Activated CD4-positive, alpha-beta T cell treated with anti-CD3 and anti-CD28 coated beads for 36 hours (primary cell): ENCODE measurements at regions not wholly inside any gene's neighbourhood (a gene's known extent, or its start where the extent isn't known, plus 50 kb on each side); places are given as distances from the start of the nearest gene placed in this dataset.

Source experiments
- ATAC-seq: fragments of 200-7000 bp; cut with Tn5 transposase; one replicate; pipeline ENCODE4 v1.10.0; 2021; ENCODE audit warnings: mild to moderate bottlenecking, moderate library complexity
- CTCF ChIA-PET: fragments of 350-600 bp; sonication (Branson Sonifier 250); formaldehyde crosslinking; loops from one replicate; lab custom pipeline; 2021; ENCODE audit warnings: antibody characterized with exemption; lab: Charles Lee
- POLR2A ChIA-PET: fragments of 350-600 bp; sonication (Branson Sonifier 250); formaldehyde crosslinking; loops from one replicate; lab custom pipeline; 2021; ENCODE audit warnings: antibody characterized with exemption, inconsistent platforms; lab: Charles Lee
- DNase-seq: peaks from one replicate; pipeline ENCODE4 v3.0.0-alpha.2; 2020
- H3K27ac Mint-ChIP-seq: one replicate; pipeline ENCODE4 v1.8.0; 2021; ENCODE audit warnings: mixed read lengths
- H3K27me3 Mint-ChIP-seq: one replicate; pipeline ENCODE4 v1.8.0; 2021; ENCODE audit warnings: mixed read lengths
- H3K36me3 Mint-ChIP-seq: one replicate; pipeline ENCODE4 v1.8.0; 2021; ENCODE audit warnings: low read depth, mixed read lengths
- H3K4me1 Mint-ChIP-seq: one replicate; pipeline ENCODE4 v1.8.0; 2021; ENCODE audit warnings: mixed read lengths
- H3K4me3 Mint-ChIP-seq: one replicate; pipeline ENCODE4 v1.8.0; 2021; ENCODE audit warnings: mild to moderate bottlenecking, moderate library complexity, mixed read lengths
- H3K9me3 Mint-ChIP-seq: one replicate; pipeline ENCODE4 v1.8.0; 2021; ENCODE audit warnings: low read depth, mixed read lengths
- intact Hi-C, 2 experiments: fragments of 100-400 bp; cut with DNase I in 1 of 2; cut with micrococcal nuclease in 1 of 2; formaldehyde crosslinking; loops; one replicate each; pipeline versions ENCODE4 v1.14.2 to v1.15.1; 2022 to 2024; cut with DNase I, micrococcal nuclease

DNA sequence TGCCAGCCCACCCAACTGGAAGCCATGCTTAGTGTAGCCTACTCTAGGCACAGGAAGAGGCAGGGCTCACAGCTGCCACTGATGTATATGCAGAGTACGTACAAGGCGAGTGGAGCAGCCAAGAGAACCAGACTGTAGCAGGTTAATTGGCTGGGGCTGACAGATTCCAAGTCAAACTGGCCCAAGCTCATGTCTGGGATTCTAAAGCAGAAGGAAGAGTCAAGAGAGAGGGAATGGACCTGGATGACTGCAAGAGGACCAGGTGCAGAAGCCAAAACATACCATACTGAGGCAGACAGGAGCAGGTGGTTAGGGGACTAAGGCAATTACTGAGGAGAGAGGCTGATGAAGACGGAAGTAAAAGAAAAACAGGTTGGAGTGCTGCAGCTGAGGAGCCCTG is 51.3 kb upstream of the LRRN2 start:
- H3K27me3 Mint-ChIP-seq, result peaks cover 11% of the 10 kb centered on the region
- ATAC-seq, result no peak
- ChIA-PET CTCF (no interaction called here), POLR2A (no interaction called here)
- H3K4me3 Mint-ChIP-seq, result no peak overlapping the region
- H3K9me3 Mint-ChIP-seq, result peaks cover 5% of the 10 kb centered on the region
- H3K36me3 Mint-ChIP-seq, result no peaks in the 10 kb centered on the region
- H3K4me1 Mint-ChIP-seq, result no peaks in the 10 kb centered on the region
- no peak overlapping the region for H3K27ac Mint-ChIP-seq
- intact Hi-C loops, result no loop called here
- no peak for DNase-seq

DNA sequence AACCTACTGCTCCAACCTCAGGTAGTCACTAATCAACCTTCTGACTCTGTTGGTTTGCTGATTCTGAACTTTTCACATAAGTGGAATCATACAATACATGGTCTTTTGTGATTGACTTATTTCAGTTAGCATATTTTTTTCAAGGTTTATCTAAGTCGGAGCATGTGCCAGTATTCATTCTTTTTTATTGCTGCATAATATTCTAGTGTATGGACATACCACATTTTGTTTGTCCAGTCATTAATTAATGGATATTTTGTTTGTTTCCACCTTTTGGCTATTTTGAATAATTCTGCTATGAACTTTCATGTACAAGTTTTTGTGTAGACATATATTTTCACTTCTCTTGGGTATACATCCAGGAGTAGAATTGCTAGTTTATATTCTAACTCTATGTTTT is 53.0 kb upstream of the LRRN2 start:
- ChIA-PET CTCF (interaction anchor here (0.7 kb wide), 1 partner anchor 8 kb away, joined by 3 read pairs; no protein-coding TSS in a partner anchor), POLR2A (interaction anchor here (0.7 kb wide), 1 partner anchor 33 kb away, joined by 3 read pairs; no protein-coding TSS in a partner anchor)
- Mint-ChIP-seq H3K4me1 (no peaks in the 10 kb centered on the region), H3K27me3 (peaks cover 16% of the 10 kb centered on the region), H3K36me3 (no peaks in the 10 kb centered on the region), H3K9me3 (peaks cover 5% of the 10 kb centered on the region), H3K27ac (no peak overlapping the region), H3K4me3 (no peak overlapping the region)
- DNase-seq (no peak), ATAC-seq (no peak)
- intact Hi-C loops, result no loop called here

DNA sequence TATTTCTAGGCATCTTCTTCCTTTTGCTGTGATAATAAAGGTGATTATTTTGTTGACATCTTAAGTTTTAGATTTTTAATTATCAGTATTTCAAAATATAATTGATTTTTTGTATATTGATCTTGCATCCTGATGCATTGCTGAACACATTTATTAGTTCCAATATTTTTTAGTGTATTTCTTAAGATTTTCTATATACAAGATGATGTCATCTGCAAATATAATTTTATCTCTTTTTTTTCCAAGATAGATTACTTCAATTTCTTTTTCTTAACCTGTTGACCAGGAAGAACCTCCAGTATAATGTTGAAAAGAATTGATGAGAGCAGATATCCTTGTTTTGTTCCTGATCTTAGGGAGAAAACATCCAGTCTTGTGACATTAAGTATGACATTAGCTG is 54.8 kb upstream of the LRRN2 start:
- Mint-ChIP-seq H3K9me3 (peaks cover 5% of the 10 kb centered on the region), H3K4me1 (no peaks in the 10 kb centered on the region), H3K27ac (no peak overlapping the region), H3K4me3 (no peak overlapping the region), H3K27me3 (peaks cover 17% of the 10 kb centered on the region), H3K36me3 (no peaks in the 10 kb centered on the region)
- CTCF ChIA-PET, result no interaction called here
- POLR2A ChIA-PET, result no interaction called here
- ATAC-seq, result no peak
- DNase-seq, result no peak
- intact Hi-C loops, result no loop called here

DNA sequence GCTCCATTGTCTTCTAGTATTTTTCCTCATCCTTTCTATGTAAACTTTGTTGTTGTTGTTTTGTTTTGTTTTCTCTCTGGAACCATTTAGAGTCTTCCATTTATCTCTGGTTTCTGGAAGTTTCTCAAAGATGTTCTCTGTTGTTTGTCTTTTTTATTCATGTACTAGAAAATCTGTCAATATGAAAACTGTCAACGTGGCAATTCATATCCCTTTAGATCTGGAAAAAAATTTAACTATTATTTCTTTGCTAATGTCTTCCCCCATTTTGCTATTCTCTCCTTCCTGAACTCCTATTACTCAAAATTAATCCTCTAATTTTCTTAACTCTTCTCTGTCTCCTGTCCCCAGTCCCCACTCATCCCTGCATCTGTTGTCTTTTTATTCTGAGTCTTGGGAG is 55.9 kb upstream of the LRRN2 start:
- H3K4me3 Mint-ChIP-seq, result no peak overlapping the region
- ChIA-PET CTCF (no interaction called here), POLR2A (no interaction called here)
- no peaks in the 10 kb centered on the region for H3K36me3 Mint-ChIP-seq
- DNase-seq (no peak), ATAC-seq (no peak)
- H3K9me3 Mint-ChIP-seq, result peaks cover 5% of the 10 kb centered on the region
- H3K27me3 Mint-ChIP-seq, result peaks cover 17% of the 10 kb centered on the region
- intact Hi-C loops, result no loop called here
- no peaks in the 10 kb centered on the region for H3K4me1 Mint-ChIP-seq
- no peak overlapping the region for H3K27ac Mint-ChIP-seq

DNA sequence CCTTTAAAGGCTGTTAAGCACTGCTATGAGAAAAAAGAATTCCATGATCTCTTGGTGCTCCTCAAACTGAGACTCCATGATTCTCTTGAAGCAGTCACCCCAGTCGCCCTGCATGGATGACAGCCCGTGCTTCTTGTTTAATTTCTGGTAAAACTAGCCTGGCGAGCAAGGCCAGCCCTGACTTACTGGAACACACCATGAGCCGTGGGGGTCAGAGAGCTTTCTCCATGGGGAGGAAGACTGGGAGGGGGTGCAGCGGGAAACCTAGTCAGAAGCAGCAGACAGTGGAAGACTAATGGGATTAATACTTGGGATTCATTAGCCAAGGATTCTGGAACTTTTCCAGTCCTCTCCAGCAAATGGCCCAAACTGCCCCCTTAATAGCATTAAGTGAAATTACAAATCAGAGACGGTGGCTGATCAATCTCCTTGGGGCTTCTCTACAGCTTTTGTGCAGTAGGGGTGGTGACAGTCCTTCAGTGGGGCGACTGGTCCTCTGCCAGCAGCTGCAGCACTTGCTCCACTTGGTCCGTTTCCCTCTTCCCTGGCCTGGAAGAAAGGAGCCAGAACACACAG is 57.2 kb upstream of the LRRN2 start:
- Mint-ChIP-seq H3K27ac (no peak overlapping the region), H3K9me3 (peaks cover 2% of the 10 kb centered on the region), H3K36me3 (no peaks in the 10 kb centered on the region), H3K4me3 (no peak overlapping the region), H3K27me3 (peaks cover 12% of the 10 kb centered on the region), H3K4me1 (no peaks in the 10 kb centered on the region)
- intact Hi-C loops, result no loop called here
- no peak for DNase-seq
- ChIA-PET CTCF (interaction anchor here (0.5 to 1.0 kb wide), 3 partner anchors 17 to 49 kb away, joined by 3 read pairs; no protein-coding TSS in a partner anchor), POLR2A (no interaction called here)
- ATAC-seq, result no peak

DNA sequence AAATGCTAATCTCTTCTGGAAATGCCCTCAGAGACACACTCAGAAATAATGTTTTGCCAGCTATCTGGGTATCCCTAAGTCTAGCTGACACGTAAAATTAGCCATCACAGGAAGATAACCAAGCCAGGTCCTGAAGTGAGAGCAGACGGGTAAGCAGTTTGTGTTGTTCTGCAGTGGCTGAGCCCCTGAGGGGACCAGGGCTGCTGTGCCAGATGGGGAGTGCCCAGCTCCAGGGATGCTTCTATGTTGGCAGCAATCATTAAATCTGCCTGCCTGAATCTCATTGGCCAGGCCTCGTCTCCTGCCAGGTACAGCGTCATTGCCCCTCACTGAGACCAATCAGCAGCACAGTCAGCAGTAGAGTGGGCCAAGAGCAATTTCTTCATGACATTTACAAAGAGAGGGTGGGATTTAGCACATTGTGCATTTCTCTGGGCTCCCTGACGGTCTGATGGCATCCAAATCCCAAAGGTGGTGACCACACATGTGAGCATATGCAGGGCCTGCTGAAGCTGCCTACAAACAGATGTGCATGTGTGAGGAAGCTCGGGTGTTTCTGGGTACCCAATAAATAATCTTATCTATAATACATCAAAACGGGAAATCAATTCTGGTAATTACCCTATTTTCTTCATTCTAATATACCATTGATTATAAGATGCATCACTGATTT is 58.7 kb upstream of the LRRN2 start:
- Mint-ChIP-seq H3K4me3 (no peak overlapping the region), H3K9me3 (no peaks in the 10 kb centered on the region), H3K27me3 (peaks cover 10% of the 10 kb centered on the region), H3K27ac (no peak overlapping the region), H3K36me3 (no peaks in the 10 kb centered on the region), H3K4me1 (no peaks in the 10 kb centered on the region)
- ATAC-seq (no peak), DNase-seq (no peak)
- intact Hi-C loops, result no loop called here
- POLR2A ChIA-PET, result no interaction called here
- CTCF ChIA-PET, result interaction anchor here (0.6 to 1.2 kb wide), 7 partner anchors 16 to 247 kb away, joined by 3 to 5 read pairs (median 3); no protein-coding TSS in a partner anchor

DNA sequence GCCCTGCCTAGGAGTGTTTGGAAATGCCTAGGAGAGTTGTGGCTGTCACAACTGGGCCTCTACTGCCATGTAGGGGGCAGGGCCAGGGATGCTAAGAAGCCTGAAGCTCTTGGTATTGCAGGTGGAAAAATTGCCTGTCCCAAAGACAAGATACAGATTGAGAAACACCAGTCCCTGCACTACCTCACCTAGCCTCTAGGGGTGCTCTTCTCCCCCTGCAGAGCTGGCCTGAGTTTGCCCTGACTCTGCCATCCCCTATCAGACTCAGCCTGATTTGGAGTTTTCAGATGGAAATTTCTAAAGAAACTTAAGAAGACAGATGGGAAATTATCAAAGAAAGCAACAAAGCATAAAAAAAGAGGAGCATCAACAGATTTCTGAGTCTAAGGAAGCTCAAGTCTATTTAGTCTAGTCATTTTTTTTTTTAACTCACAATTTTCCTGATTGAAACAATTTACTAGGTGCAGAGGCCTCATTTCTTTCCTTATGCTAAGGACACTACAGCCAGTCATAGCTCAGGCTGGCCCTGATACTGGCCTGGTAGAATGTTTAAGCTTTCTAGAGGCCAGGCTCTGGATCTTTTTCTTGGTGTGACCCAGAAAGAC is 61.4 kb upstream of the LRRN2 start:
- ATAC-seq (peak; percentile 85), DNase-seq (peak; percentile 70)
- peaks cover 6% of the 10 kb centered on the region for H3K27me3 Mint-ChIP-seq
- CTCF ChIA-PET, result interaction anchor here (0.6 to 3.3 kb wide), 27 partner anchors 8 to 430 kb away, joined by 3 to 27 read pairs (median 5); no protein-coding TSS in a partner anchor
- POLR2A ChIA-PET, result interaction anchor here (0.6 kb wide), 1 partner anchor 14 kb away, joined by 3 read pairs; no protein-coding TSS in a partner anchor
- H3K4me3 Mint-ChIP-seq, result no peak overlapping the region
- no peaks in the 10 kb centered on the region for H3K36me3 Mint-ChIP-seq
- no peak overlapping the region for H3K27ac Mint-ChIP-seq
- H3K9me3 Mint-ChIP-seq, result no peaks in the 10 kb centered on the region
- no peaks in the 10 kb centered on the region for H3K4me1 Mint-ChIP-seq
- intact Hi-C loops, result no loop called here

DNA sequence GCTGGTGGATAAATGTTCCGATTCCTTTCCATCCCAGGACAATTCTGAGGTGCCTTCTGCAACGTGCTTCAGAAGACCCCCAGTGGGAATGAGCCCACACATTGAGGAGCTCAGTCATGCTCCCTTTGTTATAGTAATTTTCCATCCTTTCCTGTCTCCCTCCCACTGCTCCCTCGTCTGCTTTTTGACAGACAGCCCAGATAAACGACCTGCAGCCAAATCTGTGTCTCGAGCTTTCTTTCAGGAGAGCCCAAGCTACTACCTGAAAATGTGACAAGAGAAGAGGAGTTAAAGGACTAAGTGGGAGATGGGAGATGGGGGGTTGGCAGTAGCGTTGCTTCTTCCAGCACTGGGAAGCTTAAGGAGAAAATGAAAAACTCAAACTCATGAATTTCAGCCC is 65.9 kb upstream of the LRRN2 start:
- ChIA-PET CTCF (interaction anchor here (0.7 to 2.1 kb wide), 6 partner anchors 11 to 308 kb away, joined by 3 to 16 read pairs (median 4); no protein-coding TSS in a partner anchor), POLR2A (no interaction called here)
- no peaks in the 10 kb centered on the region for H3K4me1 Mint-ChIP-seq
- ATAC-seq (no peak), DNase-seq (no peak)
- no peak overlapping the region for H3K4me3 Mint-ChIP-seq
- H3K9me3 Mint-ChIP-seq, result no peaks in the 10 kb centered on the region
- no peak overlapping the region for H3K27ac Mint-ChIP-seq
- H3K36me3 Mint-ChIP-seq, result no peaks in the 10 kb centered on the region
- no peaks in the 10 kb centered on the region for H3K27me3 Mint-ChIP-seq
- intact Hi-C loops, result no loop called here

DNA sequence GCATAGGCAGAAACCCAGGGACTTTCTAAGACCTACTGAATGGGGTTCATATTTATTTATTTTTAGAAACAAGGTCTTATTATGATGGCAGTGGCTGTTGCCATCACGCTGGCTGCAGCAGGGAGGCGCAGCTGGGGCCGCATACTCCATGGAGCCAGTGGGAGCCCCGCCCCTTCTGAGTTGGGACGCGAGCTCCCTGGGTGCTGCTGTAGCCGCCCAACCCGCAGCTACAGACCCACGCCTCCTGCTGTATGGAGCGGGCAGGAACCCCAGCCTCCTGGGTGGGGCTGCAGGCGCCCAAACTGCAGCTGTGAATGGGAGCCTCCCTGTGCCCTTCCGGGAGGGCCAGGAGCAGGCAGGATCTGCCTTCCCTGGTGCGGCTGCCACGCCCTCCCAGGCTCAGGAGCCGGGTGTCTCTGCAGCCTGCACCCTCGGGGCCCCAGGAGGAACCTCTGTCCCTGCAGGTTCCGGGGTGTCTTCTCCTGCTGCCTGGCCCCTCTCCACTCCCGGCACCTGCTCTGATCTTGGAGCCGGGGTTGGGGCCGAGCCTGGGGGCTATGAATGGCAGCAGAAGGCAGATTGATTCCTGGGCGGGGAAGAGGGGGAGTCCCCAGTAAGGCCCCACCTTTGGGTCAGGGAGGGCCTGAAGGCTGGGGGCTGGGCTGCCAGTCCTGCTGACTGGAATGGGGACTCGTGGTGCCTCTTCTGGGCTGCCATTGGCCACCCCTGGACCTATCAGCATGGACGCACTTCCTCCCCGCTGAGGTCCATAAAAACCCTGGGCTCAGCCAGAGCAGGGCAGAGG is 66.5 kb upstream of the LRRN2 start:
- H3K27ac Mint-ChIP-seq, result no peak overlapping the region
- CTCF ChIA-PET, result interaction anchor here (1.1 to 2.1 kb wide), 4 partner anchors 10 to 55 kb away, joined by 4 to 16 read pairs (median 10); no protein-coding TSS in a partner anchor
- H3K4me1 Mint-ChIP-seq, result no peaks in the 10 kb centered on the region

DNA sequence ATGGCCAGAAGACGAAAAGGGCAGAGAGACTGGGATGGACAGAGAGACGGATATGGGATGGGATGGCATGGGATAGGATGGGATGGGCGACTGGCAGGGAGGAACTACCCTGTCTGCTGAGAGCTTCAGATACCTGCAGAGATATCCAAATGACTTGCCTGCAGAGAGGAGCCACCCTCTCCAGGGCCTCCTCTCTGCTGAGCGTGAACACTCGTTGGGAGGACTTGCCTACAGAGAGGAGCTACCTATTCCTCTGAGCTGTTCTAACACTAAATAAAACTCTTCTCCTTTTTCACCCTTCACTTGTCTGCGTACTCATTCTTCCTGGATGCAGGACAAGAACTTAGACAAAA is 67.1 kb upstream of the LRRN2 start:
- CTCF ChIA-PET, result no interaction called here
- Mint-ChIP-seq H3K4me3 (no peak overlapping the region), H3K4me1 (no peaks in the 10 kb centered on the region), H3K27me3 (no peaks in the 10 kb centered on the region), H3K9me3 (no peaks in the 10 kb centered on the region), H3K27ac (no peak overlapping the region), H3K36me3 (no peaks in the 10 kb centered on the region)
- no peak for ATAC-seq
- POLR2A ChIA-PET, result no interaction called here
- intact Hi-C loops, result no loop called here
- no peak for DNase-seq

More for the DNA sequence above, 66.5 kb upstream of the LRRN2 start:
- ATAC-seq (no peak), DNase-seq (no peak)
- no peaks in the 10 kb centered on the region for H3K9me3 Mint-ChIP-seq
- intact Hi-C loops, result no loop called here
- no peaks in the 10 kb centered on the region for H3K36me3 Mint-ChIP-seq
- no peaks in the 10 kb centered on the region for H3K27me3 Mint-ChIP-seq
- POLR2A ChIA-PET, result no interaction called here
- no peak overlapping the region for H3K4me3 Mint-ChIP-seq

DNA sequence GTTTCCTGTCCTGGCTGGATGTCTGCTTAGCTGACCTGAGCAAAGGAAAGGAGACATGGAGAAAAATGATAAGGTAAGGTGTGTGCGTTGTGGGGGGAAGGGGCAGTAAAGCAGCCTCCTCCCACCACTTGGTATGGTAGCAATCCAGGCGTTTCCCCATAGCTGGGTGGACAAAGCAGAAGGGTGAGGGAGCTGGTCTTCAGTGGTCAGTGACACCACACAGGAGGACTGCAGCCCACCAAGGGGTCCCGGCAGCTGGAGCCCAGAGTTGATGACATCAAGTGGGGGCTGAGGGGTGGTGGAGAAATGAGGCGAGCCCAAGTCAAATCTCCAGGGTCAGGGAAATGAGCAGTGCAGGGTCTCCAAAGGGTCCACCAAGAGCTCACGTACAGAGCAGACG is 69.3 kb upstream of the LRRN2 start:
- ChIA-PET CTCF (interaction anchor here (0.5 to 1.5 kb wide), 4 partner anchors 8 to 40 kb away, joined by 3 to 5 read pairs (median 4); no protein-coding TSS in a partner anchor), POLR2A (no interaction called here)
- H3K27ac Mint-ChIP-seq, result no peak overlapping the region
- no peaks in the 10 kb centered on the region for H3K9me3 Mint-ChIP-seq
- no peak for ATAC-seq
- H3K36me3 Mint-ChIP-seq, result no peaks in the 10 kb centered on the region
- no peak for DNase-seq
- H3K4me3 Mint-ChIP-seq, result no peak overlapping the region
- no peaks in the 10 kb centered on the region for H3K27me3 Mint-ChIP-seq
- intact Hi-C loops, result no loop called here
- H3K4me1 Mint-ChIP-seq, result no peaks in the 10 kb centered on the region
